ENCODE measurements at regions not wholly inside any gene's neighbourhood (a gene's known extent, or its start where the extent isn't known, plus 50 kb on each side); places are given as distances from the start of the nearest gene placed in this dataset.

- DNase-seq (ENCODE audit: low read depth) = no peak
- H3K4me3 ChIP-seq (ENCODE audit: low read depth, low read length) = no peak overlapping the region
- TF ChIP-seq, protein P1, sequence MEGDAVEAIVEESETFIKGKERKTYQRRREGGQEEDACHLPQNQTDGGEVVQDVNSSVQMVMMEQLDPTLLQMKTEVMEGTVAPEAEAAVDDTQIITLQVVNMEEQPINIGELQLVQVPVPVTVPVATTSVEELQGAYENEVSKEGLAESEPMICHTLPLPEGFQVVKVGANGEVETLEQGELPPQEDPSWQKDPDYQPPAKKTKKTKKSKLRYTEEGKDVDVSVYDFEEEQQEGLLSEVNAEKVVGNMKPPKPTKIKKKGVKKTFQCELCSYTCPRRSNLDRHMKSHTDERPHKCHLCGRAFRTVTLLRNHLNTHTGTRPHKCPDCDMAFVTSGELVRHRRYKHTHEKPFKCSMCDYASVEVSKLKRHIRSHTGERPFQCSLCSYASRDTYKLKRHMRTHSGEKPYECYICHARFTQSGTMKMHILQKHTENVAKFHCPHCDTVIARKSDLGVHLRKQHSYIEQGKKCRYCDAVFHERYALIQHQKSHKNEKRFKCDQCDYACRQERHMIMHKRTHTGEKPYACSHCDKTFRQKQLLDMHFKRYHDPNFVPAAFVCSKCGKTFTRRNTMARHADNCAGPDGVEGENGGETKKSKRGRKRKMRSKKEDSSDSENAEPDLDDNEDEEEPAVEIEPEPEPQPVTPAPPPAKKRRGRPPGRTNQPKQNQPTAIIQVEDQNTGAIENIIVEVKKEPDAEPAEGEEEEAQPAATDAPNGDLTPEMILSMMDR (IDR thresholded peaks at IDR 0.05; ENCODE audit: control insufficient read depth, extremely low read depth, insufficient read depth) = no peak
These were observed 116.5 kb upstream of the MAP3K7 start for GRCh38 chr6:90703336-90703735.

- DNase-seq (ENCODE audit: low read depth) = no peak
- H3K4me3 ChIP-seq (ENCODE audit: low read depth, low read length) = no peak overlapping the region
- TF ChIP-seq, protein P1 (IDR thresholded peaks at IDR 0.05; ENCODE audit: control insufficient read depth, extremely low read depth, insufficient read depth) = no peak
These were observed 115.1 kb upstream of the MAP3K7 start for GRCh38 chr6:90701926-90702325.

DNA sequence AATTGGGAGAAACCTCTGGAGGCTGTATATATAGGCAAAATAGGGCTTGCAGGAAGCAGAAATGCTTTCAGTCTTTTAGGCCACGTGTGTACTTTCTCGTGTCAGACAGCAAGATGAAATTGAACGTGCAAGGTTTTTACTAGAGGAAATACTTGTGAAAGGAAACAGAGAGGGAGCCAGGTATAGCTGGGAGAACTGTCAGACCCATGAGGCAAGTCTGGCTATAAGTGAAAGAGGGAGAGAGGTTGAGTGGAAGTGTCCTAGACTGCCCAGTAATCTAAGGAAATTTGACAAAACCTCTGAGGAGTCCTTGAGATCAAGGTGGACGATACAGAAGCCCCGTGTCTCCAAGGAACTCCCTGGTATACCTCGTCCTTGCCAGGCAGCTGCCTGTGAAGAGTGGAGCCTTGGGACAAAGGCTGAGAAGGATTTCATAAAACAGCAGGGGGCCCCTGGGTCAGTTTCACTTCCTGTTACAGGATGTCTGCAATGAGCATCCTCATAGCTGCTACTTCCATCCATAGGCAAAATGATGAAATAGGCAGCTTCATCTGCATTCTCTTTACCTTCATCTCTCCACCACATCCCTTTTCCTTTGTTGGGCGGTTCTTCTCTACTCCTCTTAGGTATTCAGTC lies 114.4 kb upstream of the MAP3K7 start:
- DNase-seq (ENCODE audit: low read depth) = peak; percentile 34
- TF ChIP-seq, protein P1 (IDR thresholded peaks at IDR 0.05; ENCODE audit: control insufficient read depth, extremely low read depth, insufficient read depth) = no peak
- H3K4me3 ChIP-seq (ENCODE audit: low read depth, low read length) = no peak overlapping the region

DNA sequence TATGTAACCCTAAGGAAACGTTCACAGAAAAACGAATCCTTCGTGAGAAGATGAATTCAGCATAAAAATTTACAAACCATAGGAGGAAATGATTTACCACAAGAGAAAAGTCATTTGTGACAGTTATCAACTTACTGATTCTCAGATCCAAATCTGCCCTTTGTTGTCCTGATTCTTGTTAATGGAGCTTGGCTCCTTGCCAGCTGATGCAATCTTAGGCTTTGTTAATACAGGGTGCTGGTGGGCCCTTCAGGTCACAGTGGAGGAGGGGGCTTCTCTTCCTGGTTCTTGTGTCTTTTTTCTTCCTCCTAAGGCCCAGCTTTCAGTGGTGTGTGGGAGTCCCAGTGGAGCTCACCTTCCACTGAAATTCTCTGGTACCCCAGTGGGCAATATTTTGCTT lies 108.4 kb upstream of the MAP3K7 start:
- TF ChIP-seq, protein P1 (IDR thresholded peaks at IDR 0.05; ENCODE audit: control insufficient read depth, extremely low read depth, insufficient read depth) = no peak
- no peak for DNase-seq (ENCODE audit: low read depth)

GRCh38 chr6:90694802-90695201 lies 107.9 kb upstream of the MAP3K7 start:
- TF ChIP-seq, protein P1 (IDR thresholded peaks at IDR 0.05; ENCODE audit: control insufficient read depth, extremely low read depth, insufficient read depth) = no peak
- DNase-seq (ENCODE audit: low read depth) = no peak
- no peak overlapping the region for H3K4me3 ChIP-seq (ENCODE audit: low read depth, low read length)

More for the DNA sequence above, 108.4 kb upstream of the MAP3K7 start:
- no peak overlapping the region for H3K4me3 ChIP-seq (ENCODE audit: low read depth, low read length)

DNA sequence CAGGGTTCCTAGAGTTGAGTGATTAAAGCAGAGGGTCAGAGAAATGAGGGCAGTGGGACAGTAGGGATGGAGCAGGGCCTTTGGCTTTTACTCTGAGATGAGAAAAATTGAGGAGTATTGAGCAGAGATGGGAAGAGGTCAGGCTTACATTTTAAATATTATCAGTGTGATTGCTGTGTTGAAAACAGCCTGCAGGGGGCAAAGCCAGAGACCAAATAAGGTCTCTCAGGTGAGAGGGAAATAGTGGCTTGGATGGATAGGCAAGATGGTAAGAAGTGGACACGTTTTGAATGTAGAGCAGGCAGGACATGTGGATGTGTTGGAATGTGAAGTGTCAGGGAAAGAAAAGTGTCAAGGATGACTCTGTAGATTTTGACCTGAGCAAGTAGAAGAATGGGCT lies 105.0 kb upstream of the MAP3K7 start:
- TF ChIP-seq, protein P1 (IDR thresholded peaks at IDR 0.05; ENCODE audit: control insufficient read depth, extremely low read depth, insufficient read depth) = no peak
- no peak overlapping the region for H3K4me3 ChIP-seq (ENCODE audit: low read depth, low read length)
- no peak for DNase-seq (ENCODE audit: low read depth)

GRCh38 chr6:90689172-90689571 lies 102.3 kb upstream of the MAP3K7 start:
- TF ChIP-seq, protein P1 (IDR thresholded peaks at IDR 0.05; ENCODE audit: control insufficient read depth, extremely low read depth, insufficient read depth) = no peak
- no peak for DNase-seq (ENCODE audit: low read depth)
- H3K4me3 ChIP-seq (ENCODE audit: low read depth, low read length) = no peak overlapping the region
